CD4-positive, alpha-beta T cell (primary cell): ENCODE measurements at regions not wholly inside any gene's neighbourhood (a gene's known extent, or its start where the extent isn't known, plus 50 kb on each side); places are given as distances from the start of the nearest gene placed in this dataset.

Experiments used
- ATAC-seq: fragments of 200-7000 bp; cut with Tn5 transposase; one replicate; pipeline ENCODE4 v1.10.0; 2022; ENCODE audit warnings: mild to moderate bottlenecking; ENCODE audit not compliant: poor library complexity
- CTCF ChIA-PET: fragments of 350-600 bp; sonication (Branson Sonifier 250); formaldehyde crosslinking; loops from one replicate; lab custom pipeline; 2021; ENCODE audit warnings: antibody characterized with exemption, inconsistent platforms; lab: Charles Lee
- POLR2A ChIA-PET: fragments of 350-600 bp; sonication (Branson Sonifier 250); formaldehyde crosslinking; loops from one replicate; lab custom pipeline; 2021; ENCODE audit warnings: antibody characterized with exemption, inconsistent platforms; lab: Charles Lee
- DNase-seq, 14 experiments: peaks; one replicate each; pipeline ENCODE4 v3.0.0-alpha.2; 2013 to 2020; ENCODE audit warnings: mixed read lengths in 2 of 14
- H3K27ac ChIP-seq, 2 donors: one replicate each; pipeline versions ENCODE4 v1.5.1 to v1.7.0; 2013; ENCODE audit warnings: low read length in 2 of 2, low read depth in 1 of 2, mild to moderate bottlenecking in 1 of 2
- H3K27me3 ChIP-seq, 2 experiments: 1 replicate in 1 of 2; 2 replicates in 1 of 2; pipeline versions ENCODE4 v1.6.1 to v1.7.0; 2013; ENCODE audit warnings: low read length in 2 of 2, control low read depth in 1 of 2, mild to moderate bottlenecking in 1 of 2, moderate library complexity in 1 of 2; ENCODE audit not compliant: insufficient read depth in 2 of 2, control insufficient read depth in 1 of 2
- H3K36me3 ChIP-seq: one replicate; pipeline ENCODE4 v1.6.1; 2013; ENCODE audit warnings: low read length, control low read depth; ENCODE audit not compliant: insufficient read depth
- H3K4me1 ChIP-seq: one replicate; pipeline ENCODE4 v1.6.1; 2013; ENCODE audit warnings: low read length, control low read depth; ENCODE audit not compliant: insufficient read depth
- H3K4me3 ChIP-seq: one replicate; pipeline ENCODE4 v1.5.1; 2013; ENCODE audit warnings: mild to moderate bottlenecking, low read length, moderate library complexity
- H3K9me3 ChIP-seq, 2 experiments: 1 replicate in 1 of 2; 2 replicates in 1 of 2; pipeline versions ENCODE4 v1.6.1 to v1.7.0; 2013; ENCODE audit warnings: low read length in 2 of 2, mild to moderate bottlenecking in 2 of 2, control low read depth in 1 of 2, moderate library complexity in 1 of 2; ENCODE audit not compliant: control insufficient read depth in 1 of 2, insufficient read depth in 1 of 2
- H3K27ac Mint-ChIP-seq: one replicate; pipeline ENCODE4 v1.8.0; 2020; ENCODE audit warnings: mixed read lengths
- H3K27me3 Mint-ChIP-seq: one replicate; pipeline ENCODE4 v1.8.0; 2021; ENCODE audit warnings: mixed read lengths
- H3K36me3 Mint-ChIP-seq: one replicate; pipeline ENCODE4 v1.8.0; 2021; ENCODE audit warnings: low read depth, mixed read lengths
- H3K4me1 Mint-ChIP-seq: one replicate; pipeline ENCODE4 v1.8.0; 2021; ENCODE audit warnings: low read depth, mixed read lengths
- H3K4me3 Mint-ChIP-seq: one replicate; pipeline ENCODE4 v1.8.0; 2020; ENCODE audit warnings: mild to moderate bottlenecking, mixed read lengths
- H3K9me3 Mint-ChIP-seq: one replicate; pipeline ENCODE4 v1.8.0; 2020; ENCODE audit warnings: mixed read lengths
- intact Hi-C, 2 experiments: fragments of 100-400 bp; cut with DNase I in 1 of 2; cut with micrococcal nuclease in 1 of 2; formaldehyde crosslinking; loops; one replicate each; pipeline versions ENCODE4 v1.15.1 to v1.9.0; 2023 to 2025; cut with DNase I, micrococcal nuclease
- TF ChIP-seq, protein P1 (sequence below): fragments of 200-600 bp; IDR thresholded peaks from one replicate; pipeline ENCODE4 v1.8.0; 2022; ENCODE audit warnings: antibody characterized with exemption, mild to moderate bottlenecking

DNA sequence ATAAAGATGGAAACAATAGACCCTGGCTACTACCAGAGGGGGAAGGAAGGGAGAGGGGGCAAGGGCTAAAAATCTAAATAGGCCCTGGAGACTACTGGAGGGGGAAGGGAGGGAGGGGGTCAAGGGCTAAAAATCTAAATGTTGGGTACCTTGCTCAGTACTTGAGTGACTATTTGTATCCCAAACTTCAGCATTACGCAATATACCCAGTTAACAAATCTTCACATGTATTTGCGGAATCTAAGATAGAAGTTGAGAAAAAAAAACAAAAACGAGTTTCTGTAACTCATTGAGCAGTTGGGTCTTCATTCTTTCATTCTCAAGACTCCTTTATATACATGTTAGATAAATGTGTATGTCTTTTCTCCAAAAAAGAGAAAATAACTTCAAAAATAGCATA is 537.4 kb downstream of the TAF11L14 start:
- ChIA-PET POLR2A (no interaction called here), CTCF (no interaction called here)
- no peaks in the 10 kb centered on the region for H3K9me3 ChIP-seq
- DNase-seq = no peak
- Mint-ChIP-seq H3K9me3 (peaks cover 9% of the 10 kb centered on the region), H3K27me3 (no peaks in the 10 kb centered on the region), H3K4me3 (no peak overlapping the region), H3K4me1 (no peaks in the 10 kb centered on the region), H3K27ac (no peak overlapping the region), H3K36me3 (no peaks in the 10 kb centered on the region)
- H3K27me3 ChIP-seq = no peaks in the 10 kb centered on the region
- H3K27ac ChIP-seq = no peak overlapping the region
- TF ChIP-seq, protein P1, sequence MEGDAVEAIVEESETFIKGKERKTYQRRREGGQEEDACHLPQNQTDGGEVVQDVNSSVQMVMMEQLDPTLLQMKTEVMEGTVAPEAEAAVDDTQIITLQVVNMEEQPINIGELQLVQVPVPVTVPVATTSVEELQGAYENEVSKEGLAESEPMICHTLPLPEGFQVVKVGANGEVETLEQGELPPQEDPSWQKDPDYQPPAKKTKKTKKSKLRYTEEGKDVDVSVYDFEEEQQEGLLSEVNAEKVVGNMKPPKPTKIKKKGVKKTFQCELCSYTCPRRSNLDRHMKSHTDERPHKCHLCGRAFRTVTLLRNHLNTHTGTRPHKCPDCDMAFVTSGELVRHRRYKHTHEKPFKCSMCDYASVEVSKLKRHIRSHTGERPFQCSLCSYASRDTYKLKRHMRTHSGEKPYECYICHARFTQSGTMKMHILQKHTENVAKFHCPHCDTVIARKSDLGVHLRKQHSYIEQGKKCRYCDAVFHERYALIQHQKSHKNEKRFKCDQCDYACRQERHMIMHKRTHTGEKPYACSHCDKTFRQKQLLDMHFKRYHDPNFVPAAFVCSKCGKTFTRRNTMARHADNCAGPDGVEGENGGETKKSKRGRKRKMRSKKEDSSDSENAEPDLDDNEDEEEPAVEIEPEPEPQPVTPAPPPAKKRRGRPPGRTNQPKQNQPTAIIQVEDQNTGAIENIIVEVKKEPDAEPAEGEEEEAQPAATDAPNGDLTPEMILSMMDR = no peak
- ATAC-seq = no peak
- intact Hi-C loops = no loop called here
- no peaks in the 10 kb centered on the region for H3K36me3 ChIP-seq
- no peak overlapping the region for H3K4me3 ChIP-seq
- no peaks in the 10 kb centered on the region for H3K4me1 ChIP-seq

GRCh38 chr5:18179579-18179978 is 545.3 kb downstream of the TAF11L14 start:
- no peaks in the 10 kb centered on the region for H3K9me3 ChIP-seq
- no peaks in the 10 kb centered on the region for H3K4me1 ChIP-seq
- ChIA-PET CTCF (no interaction called here), POLR2A (no interaction called here)
- Mint-ChIP-seq H3K27me3 (no peaks in the 10 kb centered on the region), H3K4me1 (no peaks in the 10 kb centered on the region), H3K36me3 (no peaks in the 10 kb centered on the region), H3K27ac (no peak overlapping the region), H3K4me3 (no peak overlapping the region), H3K9me3 (peaks cover 6% of the 10 kb centered on the region)
- intact Hi-C loops = no loop called here
- H3K36me3 ChIP-seq = no peaks in the 10 kb centered on the region
- TF ChIP-seq, protein P1 = no peak
- ATAC-seq (no peak), DNase-seq (no peak)
- H3K27ac ChIP-seq = no peak overlapping the region
- no peaks in the 10 kb centered on the region for H3K27me3 ChIP-seq
- no peak overlapping the region for H3K4me3 ChIP-seq

- Histone ChIP-seq H3K27me3 (no peaks in the 10 kb centered on the region), H3K4me3 (no peak overlapping the region), H3K27ac (no peak overlapping the region), H3K36me3 (no peaks in the 10 kb centered on the region), H3K4me1 (no peaks in the 10 kb centered on the region), H3K9me3 (peaks cover 0 to 4% of the 10 kb centered on the region in 2 experiments)
- intact Hi-C loops = no loop called here
- POLR2A ChIA-PET = no interaction called here
- Mint-ChIP-seq H3K36me3 (no peaks in the 10 kb centered on the region), H3K27me3 (no peaks in the 10 kb centered on the region), H3K9me3 (peaks cover 7% of the 10 kb centered on the region), H3K27ac (no peak overlapping the region), H3K4me3 (no peak overlapping the region), H3K4me1 (no peaks in the 10 kb centered on the region)
- ATAC-seq (no peak), DNase-seq (no peak)
- TF ChIP-seq, protein P1 = no peak
- CTCF ChIA-PET = no interaction called here
These were observed 547.3 kb downstream of the TAF11L14 start for GRCh38 chr5:18181575-18181974.
